Right lobe of liver (tissue), 6 donors: ENCODE measurements at regions not wholly inside any gene's neighbourhood (a gene's known extent, or its start where the extent isn't known, plus 50 kb on each side); places are given as distances from the start of the nearest gene placed in this dataset.

Experiments used
- ATAC-seq, 4 donors: fragments of 200-7000 bp; cut with Tn5 transposase; one replicate each; pipeline ENCODE4 v1.9.1; 2020; ENCODE audit warnings: mild to moderate bottlenecking in 4 of 4, moderate library complexity in 4 of 4
- DNase-seq, 3 donors: peaks; one replicate each; pipeline ENCODE4 v3.0.0-alpha.2; 2020
- H3K27ac ChIP-seq, 3 donors: fragments of 200-600 bp; one replicate each; pipeline ENCODE4 v1.8.0; 2022
- H3K27me3 ChIP-seq, 2 donors: fragments of 200-600 bp; one replicate each; pipeline ENCODE4 v1.8.0; 2022
- H3K36me3 ChIP-seq, 4 donors: fragments of 200-600 bp; sonication (generic) in 1 of 4; one replicate each; pipeline versions ENCODE4 v1.5.1 to v1.8.0; 2017 to 2022; ENCODE audit warnings: control low read depth in 1 of 4
- H3K4me1 ChIP-seq, 4 donors: fragments of 200-600 bp; sonication (generic) in 1 of 4; one replicate each; pipeline versions ENCODE4 v1.5.1 to v1.8.0; 2017 to 2022; ENCODE audit warnings: control low read depth in 1 of 4
- H3K4me3 ChIP-seq, 3 donors: fragments of 200-600 bp; one replicate each; pipeline ENCODE4 v1.8.0; 2022
- H3K9me3 ChIP-seq, 4 donors: fragments of 200-600 bp; sonication (generic) in 1 of 4; one replicate each; pipeline versions ENCODE4 v1.5.1 to v1.8.0; 2017 to 2022; ENCODE audit warnings: control low read depth in 1 of 4
- POLR2A ChIP-seq: fragments of 450-650 bp; IDR thresholded peaks from one replicate; pipeline ENCODE4 v1.6.1; 2017; ENCODE audit warnings: antibody characterized with exemption, mild to moderate bottlenecking
- WGBS: methylation state at CpG from one replicate; pipeline ENCODE4 v1.1.6; 2018; ENCODE audit warnings: low coverage, low lambda C conversion rate; ENCODE audit not compliant: insufficient coverage; ENCODE audit errors: missing lambda C conversion rate; 5-methylcytosine and 5-hydroxymethylcytosine counted together
- intact Hi-C, 2 donors: fragments of 100-400 bp; cut with DNase I; formaldehyde crosslinking; loops; one replicate each; pipeline versions ENCODE4 v1.11.2 to v1.14.1; 2022
- TF ChIP-seq, protein P1 (sequence below), 4 donors: fragments of 200-600 bp in 3 of 4; fragments of 450-650 bp in 1 of 4; IDR thresholded peaks; one replicate each; pipeline versions ENCODE4 v1.5.1 to v1.8.0; 2016 to 2022; ENCODE audit warnings: antibody characterized with exemption in 4 of 4, mild to moderate bottlenecking in 2 of 4
- donor health status: DM: no; HTN: yes; CAD: no.
- donor health status: DM: no; HTN: no; CAD: no.
- donor health status: DM: no; HTN: no; CAD: no.
- donor health status: DM: no; HTN: yes; CAD: no.
- donor health status: DM: no; HTN: yes; CAD: no.

DNA sequence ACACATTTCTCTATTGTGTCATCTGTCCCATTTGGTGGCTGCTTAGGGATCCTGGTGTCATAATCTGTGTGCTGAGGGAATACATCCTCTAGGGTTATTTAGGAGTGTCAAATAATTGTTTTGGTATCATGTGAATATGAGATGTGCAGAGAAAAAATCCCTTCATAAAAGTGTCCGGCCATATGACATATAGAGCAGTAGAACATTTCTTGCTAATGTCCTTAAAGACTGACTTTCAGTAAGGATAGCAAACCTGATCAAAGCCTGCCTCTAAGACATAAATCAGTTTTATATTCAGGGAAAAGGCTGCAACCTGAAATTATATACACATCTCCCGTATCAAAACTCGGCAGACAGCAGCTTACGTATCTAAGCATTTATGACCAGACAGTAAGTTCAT, 211.6 kb downstream of the ADAM29 start:
- Histone ChIP-seq H3K4me3 (no peak overlapping the region), H3K27me3 (no peaks in the 10 kb centered on the region), H3K27ac (no peak overlapping the region), H3K36me3 (no peaks in the 10 kb centered on the region), H3K4me1 (no peaks in the 10 kb centered on the region), H3K9me3 (no peaks in the 10 kb centered on the region)
- intact Hi-C loops: no loop called here
- TF ChIP-seq, protein P1, sequence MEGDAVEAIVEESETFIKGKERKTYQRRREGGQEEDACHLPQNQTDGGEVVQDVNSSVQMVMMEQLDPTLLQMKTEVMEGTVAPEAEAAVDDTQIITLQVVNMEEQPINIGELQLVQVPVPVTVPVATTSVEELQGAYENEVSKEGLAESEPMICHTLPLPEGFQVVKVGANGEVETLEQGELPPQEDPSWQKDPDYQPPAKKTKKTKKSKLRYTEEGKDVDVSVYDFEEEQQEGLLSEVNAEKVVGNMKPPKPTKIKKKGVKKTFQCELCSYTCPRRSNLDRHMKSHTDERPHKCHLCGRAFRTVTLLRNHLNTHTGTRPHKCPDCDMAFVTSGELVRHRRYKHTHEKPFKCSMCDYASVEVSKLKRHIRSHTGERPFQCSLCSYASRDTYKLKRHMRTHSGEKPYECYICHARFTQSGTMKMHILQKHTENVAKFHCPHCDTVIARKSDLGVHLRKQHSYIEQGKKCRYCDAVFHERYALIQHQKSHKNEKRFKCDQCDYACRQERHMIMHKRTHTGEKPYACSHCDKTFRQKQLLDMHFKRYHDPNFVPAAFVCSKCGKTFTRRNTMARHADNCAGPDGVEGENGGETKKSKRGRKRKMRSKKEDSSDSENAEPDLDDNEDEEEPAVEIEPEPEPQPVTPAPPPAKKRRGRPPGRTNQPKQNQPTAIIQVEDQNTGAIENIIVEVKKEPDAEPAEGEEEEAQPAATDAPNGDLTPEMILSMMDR (IDR thresholded peaks at IDR 0.05): no peak
- TF ChIP-seq POLR2A: no peak
- ATAC-seq: no peak
- DNase-seq: no peak
- WGBS: 69% methylated on average over 3 of the region's 4 CpGs

DNA sequence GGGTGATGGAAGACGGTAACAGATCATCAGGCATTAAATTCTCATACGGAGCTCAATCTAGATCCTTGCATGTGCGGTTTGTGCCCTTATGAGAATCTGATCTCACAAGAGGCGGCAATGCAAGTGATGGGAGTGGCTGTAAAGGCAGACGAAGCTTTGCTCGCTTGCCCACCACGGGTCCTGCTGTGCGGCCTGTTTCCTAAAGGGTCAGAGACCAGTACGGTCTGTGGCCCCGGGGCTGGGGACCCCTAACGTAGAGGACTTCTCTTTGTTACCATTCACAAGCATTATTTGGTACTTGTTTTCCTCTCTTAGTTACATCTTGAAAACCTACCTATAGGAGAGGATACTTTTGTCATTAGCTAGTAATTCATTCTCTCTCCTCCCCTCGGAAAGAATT, 221.0 kb downstream of the ADAM29 start:
- ATAC-seq (no peak), DNase-seq (no peak)
- TF ChIP-seq POLR2A: no peak
- TF ChIP-seq, protein P1 (IDR thresholded peaks at IDR 0.05): no peak
- 54% methylated on average over 9 of the region's 12 CpGs for WGBS
- no peaks in the 10 kb centered on the region for H3K4me1 ChIP-seq
- no peaks in the 10 kb centered on the region for H3K36me3 ChIP-seq
- H3K9me3 ChIP-seq: no peaks in the 10 kb centered on the region
- no peak overlapping the region for H3K4me3 ChIP-seq
- no peak overlapping the region for H3K27ac ChIP-seq
- H3K27me3 ChIP-seq: no peaks in the 10 kb centered on the region
- intact Hi-C loops: no loop called here

DNA sequence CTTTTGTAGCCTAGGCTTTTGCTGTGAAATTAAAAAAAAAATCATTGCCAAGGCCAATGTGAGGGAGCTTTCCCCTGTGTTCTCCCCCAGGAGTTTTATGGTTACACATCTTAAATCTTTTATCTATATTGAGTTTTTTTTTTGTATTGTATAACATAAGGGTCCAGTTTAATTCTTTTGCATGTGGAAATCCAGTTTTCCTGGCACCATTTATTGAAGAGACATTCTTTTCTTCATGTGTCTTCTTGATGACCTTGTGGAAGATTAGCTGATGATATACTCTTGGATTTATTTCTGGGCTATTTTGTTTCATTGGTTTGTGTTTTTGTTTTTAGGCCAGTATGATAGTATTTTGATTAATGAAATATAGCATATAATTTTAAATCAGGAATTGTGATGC, 225.0 kb downstream of the ADAM29 start:
- no peak overlapping the region for H3K27ac ChIP-seq
- H3K9me3 ChIP-seq: no peaks in the 10 kb centered on the region
- H3K36me3 ChIP-seq: no peaks in the 10 kb centered on the region
- ATAC-seq (no peak), DNase-seq (no peak)
- no peaks in the 10 kb centered on the region for H3K27me3 ChIP-seq
- no peaks in the 10 kb centered on the region for H3K4me1 ChIP-seq
- intact Hi-C loops: no loop called here
- H3K4me3 ChIP-seq: no peak overlapping the region
- TF ChIP-seq, protein P1 (IDR thresholded peaks at IDR 0.05): no peak
- no peak for TF ChIP-seq POLR2A

DNA sequence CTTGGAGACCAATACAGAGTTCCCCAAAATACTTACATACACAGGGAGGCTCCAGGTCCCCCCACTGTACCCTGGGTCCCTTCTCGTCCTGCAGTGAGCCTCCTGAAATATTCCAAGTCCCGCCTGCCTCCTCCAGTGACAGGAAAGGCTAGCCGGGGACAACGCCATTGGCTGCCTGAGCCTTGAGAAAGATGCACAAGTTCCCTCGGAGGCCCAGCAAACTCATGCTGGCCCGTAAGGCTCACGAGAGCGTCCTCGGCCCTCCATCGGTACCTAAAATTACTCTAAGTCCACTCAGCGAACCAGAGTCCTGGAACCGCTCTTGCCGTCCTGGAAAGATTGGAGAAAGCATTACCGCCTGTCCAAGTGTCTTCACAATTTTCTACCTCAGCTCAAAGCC, 228.6 kb downstream of the ADAM29 start:
- Histone ChIP-seq H3K27me3 (no peaks in the 10 kb centered on the region), H3K4me3 (no peak overlapping the region), H3K27ac (no peak overlapping the region), H3K4me1 (no peaks in the 10 kb centered on the region), H3K9me3 (no peaks in the 10 kb centered on the region), H3K36me3 (no peaks in the 10 kb centered on the region)
- DNase-seq: no peak
- WGBS: 52% methylated on average over 7 of the region's 14 CpGs
- TF ChIP-seq, protein P1 (IDR thresholded peaks at IDR 0.05): no peak
- TF ChIP-seq POLR2A: no peak
- no peak for ATAC-seq
- intact Hi-C loops: no loop called here

DNA sequence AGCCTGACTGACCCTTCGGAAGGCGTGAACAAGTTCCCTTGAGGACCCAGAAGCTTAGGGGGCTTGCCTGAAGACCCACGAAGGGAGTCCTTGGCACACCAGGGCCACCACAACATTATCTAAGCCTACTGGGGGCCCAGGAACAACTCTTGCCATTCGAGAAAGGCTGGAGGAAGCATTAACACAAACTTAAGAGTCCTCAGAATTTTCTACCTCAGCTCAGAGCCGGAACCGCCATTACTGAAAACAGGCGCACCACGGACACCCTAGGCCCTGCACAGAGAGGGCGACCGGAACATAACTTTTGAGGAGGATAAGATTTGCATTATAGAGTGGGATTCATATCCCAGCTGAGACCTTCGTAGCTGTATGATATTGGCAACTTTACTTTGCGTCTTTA, 229.1 kb downstream of the ADAM29 start:
- DNase-seq: no peak

More for the DNA sequence above, 229.1 kb downstream of the ADAM29 start:
- H3K4me3 ChIP-seq: no peak overlapping the region
- 54% methylated on average over 7 of the region's 12 CpGs for WGBS
- H3K9me3 ChIP-seq: no peaks in the 10 kb centered on the region
- no peak overlapping the region for H3K27ac ChIP-seq
- no peaks in the 10 kb centered on the region for H3K27me3 ChIP-seq
- ATAC-seq: no peak
- no peak for TF ChIP-seq POLR2A
- no peaks in the 10 kb centered on the region for H3K36me3 ChIP-seq
- intact Hi-C loops: no loop called here
- H3K4me1 ChIP-seq: no peaks in the 10 kb centered on the region
